ENCODE measurements at regions not wholly inside any gene's neighbourhood (a gene's known extent, or its start where the extent isn't known, plus 50 kb on each side); places are given as distances from the start of the nearest gene placed in this dataset.

- intact Hi-C loops (cut with DNase I), result no loop called here
- H3K27ac ChIP-seq, result no peak overlapping the region
- H3K4me1 ChIP-seq (replicated peaks in 1 of 2), result no peaks in the 10 kb centered on the region
- no peaks in the 10 kb centered on the region for H3K36me3 ChIP-seq (replicated peaks in 1 of 2)
- TF ChIP-seq, protein P1, sequence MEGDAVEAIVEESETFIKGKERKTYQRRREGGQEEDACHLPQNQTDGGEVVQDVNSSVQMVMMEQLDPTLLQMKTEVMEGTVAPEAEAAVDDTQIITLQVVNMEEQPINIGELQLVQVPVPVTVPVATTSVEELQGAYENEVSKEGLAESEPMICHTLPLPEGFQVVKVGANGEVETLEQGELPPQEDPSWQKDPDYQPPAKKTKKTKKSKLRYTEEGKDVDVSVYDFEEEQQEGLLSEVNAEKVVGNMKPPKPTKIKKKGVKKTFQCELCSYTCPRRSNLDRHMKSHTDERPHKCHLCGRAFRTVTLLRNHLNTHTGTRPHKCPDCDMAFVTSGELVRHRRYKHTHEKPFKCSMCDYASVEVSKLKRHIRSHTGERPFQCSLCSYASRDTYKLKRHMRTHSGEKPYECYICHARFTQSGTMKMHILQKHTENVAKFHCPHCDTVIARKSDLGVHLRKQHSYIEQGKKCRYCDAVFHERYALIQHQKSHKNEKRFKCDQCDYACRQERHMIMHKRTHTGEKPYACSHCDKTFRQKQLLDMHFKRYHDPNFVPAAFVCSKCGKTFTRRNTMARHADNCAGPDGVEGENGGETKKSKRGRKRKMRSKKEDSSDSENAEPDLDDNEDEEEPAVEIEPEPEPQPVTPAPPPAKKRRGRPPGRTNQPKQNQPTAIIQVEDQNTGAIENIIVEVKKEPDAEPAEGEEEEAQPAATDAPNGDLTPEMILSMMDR (IDR thresholded peaks at IDR 0.05), result no peak
- TF ChIP-seq POLR2A (IDR thresholded peaks at IDR 0.05), result no peak
- no peak for DNase-seq
- H3K27me3 ChIP-seq, result no peaks in the 10 kb centered on the region
- no peak overlapping the region for H3K4me3 ChIP-seq
- no peaks in the 10 kb centered on the region for H3K9me3 ChIP-seq (replicated peaks in 1 of 3)
- 63 to 70% (median 66%) methylated on average over 4 of the region's 4 CpGs for WGBS, 4 donors
Observed at GRCh38 chr1:79355090-79355489, 348.6 kb upstream of the ADGRL4 start.

DNA sequence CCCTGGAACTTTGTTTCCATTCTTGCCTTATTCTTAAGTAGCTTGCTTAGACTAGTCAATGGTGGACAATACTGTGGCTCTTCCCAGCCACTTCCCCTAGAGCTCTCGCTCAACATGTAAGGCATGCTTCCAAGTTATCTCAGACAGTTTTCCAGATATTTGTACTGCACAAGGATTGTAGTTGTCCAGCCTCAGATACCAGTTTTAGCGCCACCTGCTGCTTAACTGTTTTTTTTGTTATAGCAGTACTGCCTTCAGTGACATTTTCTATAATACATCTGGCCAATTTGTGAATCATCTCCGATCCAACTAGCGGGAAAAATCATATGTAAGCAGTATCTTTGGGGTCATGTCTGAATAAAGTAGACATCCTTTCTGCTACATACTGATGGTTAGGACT lies 346.7 kb upstream of the ADGRL4 start:
- Histone ChIP-seq H3K27me3 (no peaks in the 10 kb centered on the region), H3K4me3 (no peak overlapping the region), H3K9me3 (replicated peaks in 1 of 3) (no peaks in the 10 kb centered on the region), H3K27ac (no peak overlapping the region), H3K4me1 (replicated peaks in 1 of 2) (no peaks in the 10 kb centered on the region), H3K36me3 (replicated peaks in 1 of 2) (no peaks in the 10 kb centered on the region)
- TF ChIP-seq POLR2A (IDR thresholded peaks at IDR 0.05), result no peak
- TF ChIP-seq, protein P1 (IDR thresholded peaks at IDR 0.05), result peak; percentile 16 to 47 (median 43)
- intact Hi-C loops (cut with DNase I), result loop anchor here in 1 of 2 donors (5.0 kb wide), 1 partner anchor 511 kb away; no protein-coding TSS in a partner anchor
- peak; percentile 23 to 59 (median 36) for DNase-seq
- 31 to 51% (median 35%) methylated on average over 4 of the region's 4 CpGs for WGBS, 4 donors

GRCh38 chr1:79326875-79327274 lies 320.3 kb upstream of the ADGRL4 start:
- H3K4me1 ChIP-seq (replicated peaks in 1 of 2), result no peaks in the 10 kb centered on the region
- TF ChIP-seq POLR2A (IDR thresholded peaks at IDR 0.05), result no peak
- TF ChIP-seq, protein P1 (IDR thresholded peaks at IDR 0.05), result no peak
- DNase-seq, result no peak
- intact Hi-C loops (cut with DNase I), result no loop called here
- no peaks in the 10 kb centered on the region for H3K36me3 ChIP-seq (replicated peaks in 1 of 2)
- 77 to 88% (median 85%) methylated on average over 3 of the region's 3 CpGs for WGBS, 4 donors
- no peaks in the 10 kb centered on the region for H3K9me3 ChIP-seq (replicated peaks in 1 of 3)
- H3K27me3 ChIP-seq, result no peaks in the 10 kb centered on the region
- H3K27ac ChIP-seq, result no peak overlapping the region
- H3K4me3 ChIP-seq, result no peak overlapping the region

DNA sequence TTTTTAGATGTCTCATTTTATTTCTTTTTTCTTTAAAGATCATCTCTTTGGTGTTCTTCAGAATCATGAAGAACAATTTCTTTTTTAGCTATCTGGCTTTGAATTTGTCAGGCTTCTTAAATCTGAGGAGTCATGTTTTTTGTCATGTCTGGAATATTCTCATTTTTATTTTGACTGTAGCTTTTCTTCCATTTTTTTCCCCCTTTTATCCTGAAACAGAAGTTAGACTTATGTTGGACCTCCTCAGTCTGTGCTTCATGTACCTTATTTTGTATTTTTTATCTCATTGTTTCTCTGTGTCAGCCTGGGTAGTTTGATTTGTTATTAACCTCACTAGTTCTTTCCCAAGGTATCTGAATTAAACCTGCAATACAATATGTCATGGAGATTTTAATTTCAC lies 319.2 kb upstream of the ADGRL4 start:
- H3K4me1 ChIP-seq (replicated peaks in 1 of 2), result no peaks in the 10 kb centered on the region
- DNase-seq, result no peak
- no peaks in the 10 kb centered on the region for H3K9me3 ChIP-seq (replicated peaks in 1 of 3)
- no peaks in the 10 kb centered on the region for H3K27me3 ChIP-seq
- H3K4me3 ChIP-seq, result no peak overlapping the region
- no peak overlapping the region for H3K27ac ChIP-seq
- H3K36me3 ChIP-seq (replicated peaks in 1 of 2), result no peaks in the 10 kb centered on the region
- TF ChIP-seq, protein P1 (IDR thresholded peaks at IDR 0.05), result no peak
- TF ChIP-seq POLR2A (IDR thresholded peaks at IDR 0.05), result no peak
- intact Hi-C loops (cut with DNase I), result no loop called here

All from adrenal gland (tissue), 9 donors.